ENCODE measurements at regions not wholly inside any gene's neighbourhood (a gene's known extent, or its start where the extent isn't known, plus 50 kb on each side); places are given as distances from the start of the nearest gene placed in this dataset.
"Not testable (repeated sequence)": the region's sequence is repeated elsewhere in the genome, so short reads cannot be mapped to it uniquely, and the experiment has no call there.

- DNase-seq = not testable (repeated sequence)
Measured at GRCh38 chr1:146630302-146630701, 307.8 kb upstream of the NBPF12 start.

- not testable (repeated sequence) for DNase-seq
Measured at GRCh38 chr1:146618582-146618981, 319.5 kb upstream of the NBPF12 start.

- not testable (repeated sequence) for DNase-seq
Measured at GRCh38 chr1:146604681-146605080, 333.4 kb upstream of the NBPF12 start.

- not testable (repeated sequence) for DNase-seq
Measured at GRCh38 chr1:146600720-146601307, 337.3 kb upstream of the NBPF12 start.

- not testable (repeated sequence) for DNase-seq
Measured at GRCh38 chr1:146599906-146600305, 338.2 kb upstream of the NBPF12 start.

GRCh38 chr1:146581229-146581628 is 352.4 kb upstream of the NOTCH2NLA start:
- DNase-seq = not testable (repeated sequence)

GRCh38 chr1:146567541-146567940 is 338.7 kb upstream of the NOTCH2NLA start:
- DNase-seq = not testable (repeated sequence)

GRCh38 chr1:146558032-146558431 is 329.2 kb upstream of the NOTCH2NLA start:
- DNase-seq = not testable (repeated sequence)

GRCh38 chr1:146556405-146556804 is 327.6 kb upstream of the NOTCH2NLA start:
- not testable (repeated sequence) for DNase-seq

- not testable (repeated sequence) for DNase-seq
Measured at GRCh38 chr1:146552414-146552813, 323.6 kb upstream of the NOTCH2NLA start.

- not testable (repeated sequence) for DNase-seq
Measured at GRCh38 chr1:146548684-146549083, 319.9 kb upstream of the NOTCH2NLA start.

GRCh38 chr1:146546189-146546588 is 317.4 kb upstream of the NOTCH2NLA start:
- DNase-seq = not testable (repeated sequence)

- not testable (repeated sequence) for DNase-seq
Measured at GRCh38 chr1:146537775-146538373, 309.1 kb upstream of the NOTCH2NLA start.

- DNase-seq = not testable (repeated sequence)
Measured at GRCh38 chr1:146536028-146536427, 307.2 kb upstream of the NOTCH2NLA start.

GRCh38 chr1:146535575-146535974 is 306.8 kb upstream of the NOTCH2NLA start:
- DNase-seq = not testable (repeated sequence)

GRCh38 chr1:146530958-146531357 is 302.1 kb upstream of the NOTCH2NLA start:
- not testable (repeated sequence) for DNase-seq

- DNase-seq = not testable (repeated sequence)
Measured at GRCh38 chr1:146522812-146523211, 294.0 kb upstream of the NOTCH2NLA start.

- not testable (repeated sequence) for DNase-seq
Measured at GRCh38 chr1:146522345-146522744, 293.5 kb upstream of the NOTCH2NLA start.

- DNase-seq = not testable (repeated sequence)
Measured at GRCh38 chr1:146521804-146522203, 293.0 kb upstream of the NOTCH2NLA start.

GRCh38 chr1:146513754-146514153 is 284.9 kb upstream of the NOTCH2NLA start:
- DNase-seq = not testable (repeated sequence)

GRCh38 chr1:146511047-146511777 is 282.4 kb upstream of the NOTCH2NLA start:
- not testable (repeated sequence) for DNase-seq

- DNase-seq = not testable (repeated sequence)
Measured at GRCh38 chr1:146510248-146510983, 281.6 kb upstream of the NOTCH2NLA start.

GRCh38 chr1:146504121-146504520 is 275.3 kb upstream of the NOTCH2NLA start:
- not testable (repeated sequence) for DNase-seq
